ENCODE measurements at regions not wholly inside any gene's neighbourhood (a gene's known extent, or its start where the extent isn't known, plus 50 kb on each side); places are given as distances from the start of the nearest gene placed in this dataset.
"Not testable (repeated sequence)": the region's sequence is repeated elsewhere in the genome, so short reads cannot be mapped to it uniquely, and the experiment has no call there.

- Histone ChIP-seq H3K4me3 (ENCODE audit: low read length) (no peak overlapping the region), H3K4me1 (ENCODE audit: control insufficient read depth, insufficient read depth, low read length) (no peaks in the 10 kb centered on the region), H3K27me3 (ENCODE audit: control insufficient read depth, insufficient read depth, low read length) (no peaks in the 10 kb centered on the region), H3K36me3 (ENCODE audit: control insufficient read depth, insufficient read depth, low read length) (no peaks in the 10 kb centered on the region), H3K27ac (ENCODE audit: low read length) (no peak overlapping the region), H3K9me3 (ENCODE audit: control insufficient read depth, low read depth, low read length) (no peaks in the 10 kb centered on the region)
- WGBS (ENCODE audit: insufficient coverage, low lambda C conversion rate): no CpG with 5 or more reads among the region's 1 CpG
- no peak for DNase-seq
These were observed 186.8 kb upstream of the SESN3 start for GRCh38 chr11:95417832-95418231.

GRCh38 chr11:95415837-95416304 lies 184.9 kb upstream of the SESN3 start:
- no peaks in the 10 kb centered on the region for H3K27me3 ChIP-seq (ENCODE audit: control insufficient read depth, insufficient read depth, low read length)
- peak; percentile 12 to 14 for DNase-seq
- no CpG with 5 or more reads among the region's 3 CpGs for WGBS (ENCODE audit: insufficient coverage, low lambda C conversion rate)
- no peaks in the 10 kb centered on the region for H3K36me3 ChIP-seq (ENCODE audit: control insufficient read depth, insufficient read depth, low read length)
- no peak overlapping the region for H3K4me3 ChIP-seq (ENCODE audit: low read length)
- H3K4me1 ChIP-seq (ENCODE audit: control insufficient read depth, insufficient read depth, low read length): no peaks in the 10 kb centered on the region
- no peaks in the 10 kb centered on the region for H3K9me3 ChIP-seq (ENCODE audit: control insufficient read depth, low read depth, low read length)
- H3K27ac ChIP-seq (ENCODE audit: low read length): no peak overlapping the region

DNA sequence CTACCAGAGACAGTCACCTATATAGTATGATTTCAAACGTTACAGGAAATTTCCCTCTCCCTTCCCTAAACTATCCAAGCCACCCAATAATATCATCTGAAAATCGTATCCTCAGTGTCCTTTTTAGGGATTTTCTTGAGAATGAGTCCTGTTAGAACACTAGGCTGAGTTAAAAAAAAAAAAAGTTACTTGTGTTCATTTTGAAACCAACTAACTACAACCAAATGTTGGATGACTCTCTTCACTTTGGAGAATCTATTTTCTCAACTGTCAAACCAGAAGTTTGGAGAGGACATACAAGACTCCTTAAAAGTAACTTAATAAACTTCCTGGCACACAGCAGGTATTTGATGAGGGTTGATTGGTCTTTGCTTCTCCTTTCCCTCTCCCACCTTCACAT lies 183.2 kb upstream of the SESN3 start:
- H3K4me1 ChIP-seq (ENCODE audit: control insufficient read depth, insufficient read depth, low read length): no peaks in the 10 kb centered on the region

DNA sequence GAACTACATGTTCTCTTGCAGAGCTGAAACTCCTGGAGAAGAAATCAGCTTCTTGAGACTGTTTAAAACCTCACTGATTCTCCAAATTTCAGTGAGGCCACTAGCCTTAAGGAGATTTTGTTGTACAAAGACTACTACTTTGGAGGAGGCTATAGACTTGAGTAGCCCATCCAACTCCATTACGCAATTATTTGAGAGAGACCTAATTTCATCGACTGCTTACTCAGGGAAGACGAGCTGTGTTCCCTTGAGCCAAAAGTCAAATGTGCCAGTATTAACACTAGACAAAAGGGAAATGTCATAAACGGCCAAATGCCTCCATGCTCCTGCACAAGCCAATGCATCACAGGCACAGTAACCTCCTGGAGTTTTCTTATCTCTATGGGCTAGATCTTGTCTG lies 182.8 kb upstream of the SESN3 start:
- Histone ChIP-seq H3K4me1 (ENCODE audit: control insufficient read depth, insufficient read depth, low read length) (no peaks in the 10 kb centered on the region), H3K4me3 (ENCODE audit: low read length) (no peak overlapping the region), H3K36me3 (ENCODE audit: control insufficient read depth, insufficient read depth, low read length) (no peaks in the 10 kb centered on the region), H3K27ac (ENCODE audit: low read length) (no peak overlapping the region), H3K27me3 (ENCODE audit: control insufficient read depth, insufficient read depth, low read length) (no peaks in the 10 kb centered on the region), H3K9me3 (ENCODE audit: control insufficient read depth, low read depth, low read length) (no peaks in the 10 kb centered on the region)
- DNase-seq: no peak
- WGBS (ENCODE audit: insufficient coverage, low lambda C conversion rate): no CpG with 5 or more reads among the region's 4 CpGs

More for the DNA sequence above, 183.2 kb upstream of the SESN3 start:
- H3K27me3 ChIP-seq (ENCODE audit: control insufficient read depth, insufficient read depth, low read length): no peaks in the 10 kb centered on the region
- DNase-seq: no peak
- H3K36me3 ChIP-seq (ENCODE audit: control insufficient read depth, insufficient read depth, low read length): no peaks in the 10 kb centered on the region
- no CpG with 5 or more reads among the region's 2 CpGs for WGBS (ENCODE audit: insufficient coverage, low lambda C conversion rate)
- H3K4me3 ChIP-seq (ENCODE audit: low read length): no peak overlapping the region
- no peaks in the 10 kb centered on the region for H3K9me3 ChIP-seq (ENCODE audit: control insufficient read depth, low read depth, low read length)
- H3K27ac ChIP-seq (ENCODE audit: low read length): no peak overlapping the region

GRCh38 chr11:95413021-95413420 lies 182.0 kb upstream of the SESN3 start:
- no peaks in the 10 kb centered on the region for H3K9me3 ChIP-seq (ENCODE audit: control insufficient read depth, low read depth, low read length)
- H3K4me1 ChIP-seq (ENCODE audit: control insufficient read depth, insufficient read depth, low read length): no peaks in the 10 kb centered on the region
- DNase-seq: no peak
- no peaks in the 10 kb centered on the region for H3K27me3 ChIP-seq (ENCODE audit: control insufficient read depth, insufficient read depth, low read length)
- no peak overlapping the region for H3K27ac ChIP-seq (ENCODE audit: low read length)
- no peaks in the 10 kb centered on the region for H3K36me3 ChIP-seq (ENCODE audit: control insufficient read depth, insufficient read depth, low read length)
- no peak overlapping the region for H3K4me3 ChIP-seq (ENCODE audit: low read length)

- no peak overlapping the region for H3K4me3 ChIP-seq (ENCODE audit: low read length)
- WGBS (ENCODE audit: insufficient coverage, low lambda C conversion rate): no CpG with 5 or more reads among the region's 3 CpGs
- H3K36me3 ChIP-seq (ENCODE audit: control insufficient read depth, insufficient read depth, low read length): no peaks in the 10 kb centered on the region
- DNase-seq: no peak
- H3K4me1 ChIP-seq (ENCODE audit: control insufficient read depth, insufficient read depth, low read length): no peaks in the 10 kb centered on the region
- H3K9me3 ChIP-seq (ENCODE audit: control insufficient read depth, low read depth, low read length): no peaks in the 10 kb centered on the region
- no peaks in the 10 kb centered on the region for H3K27me3 ChIP-seq (ENCODE audit: control insufficient read depth, insufficient read depth, low read length)
- no peak overlapping the region for H3K27ac ChIP-seq (ENCODE audit: low read length)
These were observed 181.1 kb upstream of the SESN3 start for GRCh38 chr11:95412074-95412473.

DNA sequence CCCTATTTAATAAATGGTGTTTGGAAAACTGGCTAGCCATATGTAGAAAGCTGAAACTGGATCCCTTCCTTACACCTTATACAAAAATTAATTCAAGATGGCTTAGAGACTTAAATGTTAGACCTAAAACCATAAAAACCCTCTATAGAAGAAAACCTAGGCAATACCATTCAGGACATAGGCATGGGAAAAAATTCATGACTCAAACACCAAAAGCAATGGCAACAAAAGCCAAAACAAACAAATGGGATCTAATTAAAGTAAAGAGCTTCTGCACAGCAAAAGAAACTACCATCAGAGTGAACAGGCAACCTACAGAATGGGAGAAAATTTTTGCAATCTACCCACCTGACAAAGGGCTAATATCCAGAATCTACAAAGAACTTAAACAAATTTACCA lies 179.7 kb upstream of the SESN3 start:
- H3K27me3 ChIP-seq (ENCODE audit: control insufficient read depth, insufficient read depth, low read length); H3K4me3 ChIP-seq (ENCODE audit: low read length); H3K36me3 ChIP-seq (ENCODE audit: control insufficient read depth, insufficient read depth, low read length); H3K4me1 ChIP-seq (ENCODE audit: control insufficient read depth, insufficient read depth, low read length); H3K27ac ChIP-seq (ENCODE audit: low read length); H3K9me3 ChIP-seq (ENCODE audit: control insufficient read depth, low read depth, low read length); DNase-seq: not testable (repeated sequence)

DNA sequence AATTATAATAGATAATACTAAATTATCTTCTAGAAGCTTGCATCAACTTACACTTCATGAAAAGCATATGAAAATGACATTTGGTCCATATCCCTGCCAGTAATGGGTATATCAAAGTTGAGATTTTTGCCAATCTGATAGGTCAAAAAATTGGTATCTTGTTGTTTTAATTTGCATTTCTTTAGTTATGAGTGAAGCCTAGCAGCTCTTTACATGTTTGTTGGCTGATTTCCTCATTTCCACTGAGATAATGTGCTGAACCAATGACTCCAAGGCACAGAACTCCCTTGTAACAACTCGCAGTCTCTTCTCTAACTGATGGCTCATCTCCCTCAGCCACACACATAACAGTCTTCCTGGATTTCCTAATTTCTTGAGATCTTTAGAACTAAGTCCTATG lies 175.3 kb upstream of the SESN3 start:
- Histone ChIP-seq H3K4me3 (ENCODE audit: low read length) (no peak overlapping the region), H3K27me3 (ENCODE audit: control insufficient read depth, insufficient read depth, low read length) (no peaks in the 10 kb centered on the region), H3K27ac (ENCODE audit: low read length) (no peak overlapping the region), H3K4me1 (ENCODE audit: control insufficient read depth, insufficient read depth, low read length) (no peaks in the 10 kb centered on the region), H3K9me3 (ENCODE audit: control insufficient read depth, low read depth, low read length) (no peaks in the 10 kb centered on the region), H3K36me3 (ENCODE audit: control insufficient read depth, insufficient read depth, low read length) (no peaks in the 10 kb centered on the region)
- WGBS (ENCODE audit: insufficient coverage, low lambda C conversion rate): no CpG with 5 or more reads among the region's 1 CpG
- no peak for DNase-seq

DNA sequence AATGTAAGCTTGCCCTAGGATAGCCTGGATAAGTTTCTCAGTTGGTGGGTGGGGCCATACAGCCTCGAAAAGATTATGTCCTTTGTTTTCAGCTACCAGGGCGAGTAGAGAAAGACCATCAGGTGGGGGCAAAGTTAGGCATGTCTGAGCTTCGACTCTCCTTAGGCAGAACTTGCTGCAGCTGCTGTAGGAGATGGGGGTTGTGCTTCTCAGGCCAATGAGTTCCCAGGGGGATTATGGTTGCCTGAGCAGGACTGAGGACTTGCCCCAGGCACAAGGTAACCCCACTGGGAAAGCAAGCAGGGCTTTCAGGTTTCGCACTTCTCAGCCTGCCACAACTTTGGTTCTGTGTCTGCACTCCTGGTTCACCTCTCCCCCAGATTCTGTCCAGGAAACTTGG lies 173.4 kb upstream of the SESN3 start:
- WGBS (ENCODE audit: insufficient coverage, low lambda C conversion rate): no CpG with 5 or more reads among the region's 4 CpGs
- no peaks in the 10 kb centered on the region for H3K36me3 ChIP-seq (ENCODE audit: control insufficient read depth, insufficient read depth, low read length)
- H3K9me3 ChIP-seq (ENCODE audit: control insufficient read depth, low read depth, low read length): no peaks in the 10 kb centered on the region
- H3K27me3 ChIP-seq (ENCODE audit: control insufficient read depth, insufficient read depth, low read length): no peaks in the 10 kb centered on the region
- H3K27ac ChIP-seq (ENCODE audit: low read length): no peak overlapping the region
- no peaks in the 10 kb centered on the region for H3K4me1 ChIP-seq (ENCODE audit: control insufficient read depth, insufficient read depth, low read length)
- DNase-seq: no peak
- no peak overlapping the region for H3K4me3 ChIP-seq (ENCODE audit: low read length)

- no peaks in the 10 kb centered on the region for H3K36me3 ChIP-seq (ENCODE audit: control insufficient read depth, insufficient read depth, low read length)
- H3K4me1 ChIP-seq (ENCODE audit: control insufficient read depth, insufficient read depth, low read length): no peaks in the 10 kb centered on the region
- 71% methylated on average over 1 of the region's 3 CpGs for WGBS (ENCODE audit: insufficient coverage, low lambda C conversion rate)
- H3K27ac ChIP-seq (ENCODE audit: low read length): no peak overlapping the region
- no peaks in the 10 kb centered on the region for H3K9me3 ChIP-seq (ENCODE audit: control insufficient read depth, low read depth, low read length)
- no peak overlapping the region for H3K4me3 ChIP-seq (ENCODE audit: low read length)
- peak in 1 of 2 donors; percentile 22 for DNase-seq
- H3K27me3 ChIP-seq (ENCODE audit: control insufficient read depth, insufficient read depth, low read length): no peaks in the 10 kb centered on the region
These were observed 167.6 kb upstream of the SESN3 start for GRCh38 chr11:95398437-95399112.

DNA sequence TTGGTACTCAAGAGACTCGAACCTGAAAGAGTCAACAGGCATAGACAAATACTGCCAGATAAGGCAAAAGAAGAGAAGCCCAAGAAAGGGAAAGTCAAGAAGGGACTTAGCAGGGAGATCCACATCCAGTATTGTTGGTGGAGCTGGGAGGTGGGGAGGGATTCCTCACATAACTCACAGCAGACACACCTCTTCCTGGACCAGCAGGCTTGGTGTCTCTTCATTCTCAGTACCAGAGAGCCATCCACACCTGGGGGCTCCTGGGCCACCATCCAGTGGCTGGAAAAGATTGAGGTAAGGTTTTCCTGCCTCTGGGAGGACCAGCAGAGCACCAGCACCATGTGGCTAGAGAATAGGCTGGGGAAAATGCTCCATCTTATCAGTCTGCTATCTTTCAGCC lies 161.6 kb upstream of the SESN3 start:
- Histone ChIP-seq H3K4me1 (ENCODE audit: control insufficient read depth, insufficient read depth, low read length) (peaks cover 8% of the 10 kb centered on the region), H3K36me3 (ENCODE audit: control insufficient read depth, insufficient read depth, low read length) (no peaks in the 10 kb centered on the region), H3K9me3 (ENCODE audit: control insufficient read depth, low read depth, low read length) (no peaks in the 10 kb centered on the region), H3K27me3 (ENCODE audit: control insufficient read depth, insufficient read depth, low read length) (no peaks in the 10 kb centered on the region), H3K4me3 (ENCODE audit: low read length) (no peak overlapping the region), H3K27ac (ENCODE audit: low read length) (no peak overlapping the region)
- WGBS (ENCODE audit: insufficient coverage, low lambda C conversion rate): 86% methylated on average over 1 of the region's 1 CpG
- DNase-seq: no peak

All from large intestine (tissue), 3 donors.